Fibroblast of mammary gland (primary cell): ENCODE measurements at regions not wholly inside any gene's neighbourhood (a gene's known extent, or its start where the extent isn't known, plus 50 kb on each side); places are given as distances from the start of the nearest gene placed in this dataset.

Source experiments
- DNase-seq: peaks from one replicate; pipeline ENCODE4 v3.0.0-alpha.2; 2010; ENCODE audit warnings: low read depth
- H3K4me3 ChIP-seq: 2 replicates; pipeline ENCODE4 v1.5.1; 2011; ENCODE audit warnings: low read depth, mild to moderate bottlenecking, low read length, moderate library complexity; ENCODE audit not compliant: control insufficient read depth
- CTCF ChIP-seq: conservative IDR thresholded peaks from 2 replicates; pipeline ENCODE4 v1.5.1; 2011; ENCODE audit warnings: low read depth, low read length, inconsistent platforms; ENCODE audit not compliant: control insufficient read depth, insufficient read depth

GRCh38 chr18:75545189-75545588, 117.7 kb upstream of the SMIM21 start:
- H3K4me3 ChIP-seq: no peak overlapping the region
- TF ChIP-seq CTCF: no peak
- peak; percentile 15 for DNase-seq

- H3K4me3 ChIP-seq: no peak overlapping the region
- no peak for TF ChIP-seq CTCF
- DNase-seq: peak; percentile 78
These were observed 117.0 kb upstream of the SMIM21 start for GRCh38 chr18:75544496-75544895.

- H3K4me3 ChIP-seq: no peak overlapping the region
- TF ChIP-seq CTCF: no peak
- peak; percentile 51 for DNase-seq
These were observed 116.6 kb upstream of the SMIM21 start for GRCh38 chr18:75544051-75544481.

- H3K4me3 ChIP-seq: no peak overlapping the region
- TF ChIP-seq CTCF: no peak
- DNase-seq: peak; percentile 89
These were observed 111.2 kb upstream of the SMIM21 start for GRCh38 chr18:75538727-75539126.

GRCh38 chr18:75533950-75534349, 106.4 kb upstream of the SMIM21 start:
- H3K4me3 ChIP-seq: no peak overlapping the region
- no peak for TF ChIP-seq CTCF
- peak; percentile 36 for DNase-seq

- TF ChIP-seq CTCF: no peak
- no peak overlapping the region for H3K4me3 ChIP-seq
- DNase-seq: no peak
These were observed 105.7 kb upstream of the SMIM21 start for GRCh38 chr18:75533209-75533608.

- DNase-seq: no peak
- no peak for TF ChIP-seq CTCF
- no peak overlapping the region for H3K4me3 ChIP-seq
These were observed 104.5 kb upstream of the SMIM21 start for GRCh38 chr18:75531851-75532459.
